HEK293T (cell line): ENCODE measurements at regions not wholly inside any gene's neighbourhood (a gene's known extent, or its start where the extent isn't known, plus 50 kb on each side); places are given as distances from the start of the nearest gene placed in this dataset.

Experiments used
- ELF4 ChIP-seq: fragments of 450-650 bp; IDR thresholded peaks from 2 replicates; pipeline ENCODE4 v1.6.1; 2017; ENCODE audit warnings: antibody characterized with exemption
- L3MBTL2 ChIP-seq: fragments of 450-650 bp; conservative IDR thresholded peaks from 2 replicates; pipeline ENCODE4 v1.6.1; 2016; ENCODE audit warnings: mild to moderate bottlenecking
- LEF1 ChIP-seq: fragments of 450-650 bp; IDR thresholded peaks from 2 replicates; pipeline ENCODE4 v1.6.1; 2017; ENCODE audit warnings: mild to moderate bottlenecking, borderline replicate concordance
- SUZ12 ChIP-seq: fragments of 450-650 bp; IDR thresholded peaks from 2 replicates; pipeline ENCODE4 v1.6.1; 2016; ENCODE audit warnings: mild to moderate bottlenecking
- TARDBP ChIP-seq: fragments of 450-650 bp; IDR thresholded peaks from 2 replicates; pipeline ENCODE4 v1.6.1; 2016

GRCh38 chr11:15591112-15591537, 476.4 kb downstream of the INSC start:
- TF ChIP-seq ELF4 (no peak), SUZ12 (no peak), L3MBTL2 (no peak), LEF1 (no peak), TARDBP (no peak)
